Activated T-cell treated with anti-CD3 and anti-CD28 coated beads, Interleukin-2, amount 50 U/mL, for 72 hours (primary cell): ENCODE measurements at regions not wholly inside any gene's neighbourhood (a gene's known extent, or its start where the extent isn't known, plus 50 kb on each side); places are given as distances from the start of the nearest gene placed in this dataset.
"Not testable (repeated sequence)": the region's sequence is repeated elsewhere in the genome, so short reads cannot be mapped to it uniquely, and the experiment has no call there.

Experiments
- ATAC-seq, 2 donors: fragments of 150-1000 bp; cut with Tn5 transposase; replicated peaks in 1 of 2; 2 replicates each; pipeline ENCODE4 v1.10.0; 2021; ENCODE audit warnings: moderate library complexity in 2 of 2, mild to moderate bottlenecking in 1 of 2
- DNase-seq, 2 donors: peaks; one replicate each; pipeline ENCODE4 v3.0.0; 2021 to 2022; ENCODE audit warnings: mixed read lengths in 1 of 2
- H3K27ac Mint-ChIP-seq: one replicate; pipeline ENCODE4 v1.8.0; 2022; ENCODE audit warnings: mild to moderate bottlenecking, moderate library complexity, mixed read lengths
- H3K27me3 Mint-ChIP-seq: one replicate; pipeline ENCODE4 v1.8.0; 2022; ENCODE audit warnings: low read depth, mixed read lengths
- H3K36me3 Mint-ChIP-seq, 2 donors: one replicate each; pipeline ENCODE4 v1.8.0; 2022; ENCODE audit warnings: mixed read lengths in 2 of 2, mild to moderate bottlenecking in 1 of 2; ENCODE audit not compliant: insufficient read depth in 2 of 2
- H3K4me1 Mint-ChIP-seq: one replicate; pipeline ENCODE4 v1.8.0; 2022; ENCODE audit warnings: low read depth, mixed read lengths
- H3K4me3 Mint-ChIP-seq, 2 donors: one replicate each; pipeline ENCODE4 v1.8.0; 2022; ENCODE audit warnings: mild to moderate bottlenecking in 2 of 2, mixed read lengths in 2 of 2, moderate library complexity in 2 of 2
- H3K9me3 Mint-ChIP-seq, 2 donors: one replicate each; pipeline ENCODE4 v1.8.0; 2022; ENCODE audit warnings: mixed read lengths in 2 of 2

- Mint-ChIP-seq H3K27me3 (peaks cover 36% of the 10 kb centered on the region), H3K4me1 (no peaks in the 10 kb centered on the region), H3K9me3 (peaks cover 0 to 5% of the 10 kb centered on the region in 2 donors), H3K36me3 (no peaks in the 10 kb centered on the region), H3K4me3 (no peak overlapping the region), H3K27ac (no peak overlapping the region)
- no peak for ATAC-seq
- DNase-seq, result no peak
Observed at GRCh38 chr15:96165775-96166174, 164.7 kb upstream of the NR2F2 start.

GRCh38 chr15:96166223-96167200 lies 164.0 kb upstream of the NR2F2 start:
- no peak for DNase-seq
- ATAC-seq, result no peak
- Mint-ChIP-seq H3K36me3 (no peaks in the 10 kb centered on the region), H3K27me3 (peaks cover 31% of the 10 kb centered on the region), H3K9me3 (peaks cover 0 to 5% of the 10 kb centered on the region in 2 donors), H3K4me1 (no peaks in the 10 kb centered on the region), H3K27ac (no peak overlapping the region), H3K4me3 (no peak overlapping the region)

- not testable (repeated sequence) for H3K9me3 Mint-ChIP-seq, H3K4me3 Mint-ChIP-seq, DNase-seq, H3K27ac Mint-ChIP-seq, H3K4me1 Mint-ChIP-seq, ATAC-seq, H3K36me3 Mint-ChIP-seq
- H3K27me3 Mint-ChIP-seq, result peaks cover 31% of the 10 kb centered on the region
Observed at GRCh38 chr15:96170616-96170978, 159.9 kb upstream of the NR2F2 start.

- Mint-ChIP-seq H3K36me3 (no peaks in the 10 kb centered on the region), H3K27ac (no peak overlapping the region), H3K9me3 (peaks cover 0 to 5% of the 10 kb centered on the region in 2 donors), H3K27me3 (peaks cover 31% of the 10 kb centered on the region), H3K4me1 (no peaks in the 10 kb centered on the region), H3K4me3 (no peak overlapping the region)
- DNase-seq (no peak), ATAC-seq (no peak)
Observed at GRCh38 chr15:96170979-96171739, 159.3 kb upstream of the NR2F2 start.

- DNase-seq, result no peak
- peaks cover 0 to 5% of the 10 kb centered on the region in 2 donors for H3K9me3 Mint-ChIP-seq
- peaks cover 26% of the 10 kb centered on the region for H3K27me3 Mint-ChIP-seq
- no peak for ATAC-seq
- no peak overlapping the region for H3K4me3 Mint-ChIP-seq
- no peaks in the 10 kb centered on the region for H3K36me3 Mint-ChIP-seq
- H3K4me1 Mint-ChIP-seq, result no peaks in the 10 kb centered on the region
- no peak overlapping the region for H3K27ac Mint-ChIP-seq
Observed at GRCh38 chr15:96171853-96172296, 158.6 kb upstream of the NR2F2 start.

- ATAC-seq, result no peak
- Mint-ChIP-seq H3K27ac (no peak overlapping the region), H3K9me3 (peaks cover 0 to 5% of the 10 kb centered on the region in 2 donors), H3K4me1 (no peaks in the 10 kb centered on the region), H3K27me3 (peaks cover 21% of the 10 kb centered on the region), H3K36me3 (no peaks in the 10 kb centered on the region), H3K4me3 (no peak overlapping the region)
- no peak for DNase-seq
Observed at GRCh38 chr15:96172417-96172816, 158.1 kb upstream of the NR2F2 start.

- no peak for ATAC-seq
- DNase-seq, result no peak
- H3K4me1 Mint-ChIP-seq, result no peaks in the 10 kb centered on the region
- H3K4me3 Mint-ChIP-seq, result no peak overlapping the region
- peaks cover 18% of the 10 kb centered on the region for H3K27me3 Mint-ChIP-seq
- no peaks in the 10 kb centered on the region for H3K36me3 Mint-ChIP-seq
- H3K9me3 Mint-ChIP-seq, result peaks cover 0 to 2% of the 10 kb centered on the region in 2 donors
- no peak overlapping the region for H3K27ac Mint-ChIP-seq
Observed at GRCh38 chr15:96176831-96177230, 153.7 kb upstream of the NR2F2 start.

- no peak overlapping the region for H3K27ac Mint-ChIP-seq
Observed at GRCh38 chr15:96177279-96177678, 153.2 kb upstream of the NR2F2 start.

GRCh38 chr15:96180087-96180748 lies 150.3 kb upstream of the NR2F2 start:
- no peak overlapping the region for H3K4me3 Mint-ChIP-seq
- DNase-seq, result no peak
- peaks cover 0 to 2% of the 10 kb centered on the region in 2 donors for H3K9me3 Mint-ChIP-seq
- no peaks in the 10 kb centered on the region for H3K4me1 Mint-ChIP-seq
- ATAC-seq, result no peak
- H3K27ac Mint-ChIP-seq, result no peak overlapping the region
- no peaks in the 10 kb centered on the region for H3K36me3 Mint-ChIP-seq
- H3K27me3 Mint-ChIP-seq, result peaks cover 18% of the 10 kb centered on the region

More at GRCh38 chr15:96177279-96177678, 153.2 kb upstream of the NR2F2 start:
- DNase-seq (no peak), ATAC-seq (no peak)
- no peaks in the 10 kb centered on the region for H3K4me1 Mint-ChIP-seq
- peaks cover 0 to 2% of the 10 kb centered on the region in 2 donors for H3K9me3 Mint-ChIP-seq
- H3K4me3 Mint-ChIP-seq, result no peak overlapping the region
- no peaks in the 10 kb centered on the region for H3K36me3 Mint-ChIP-seq
- H3K27me3 Mint-ChIP-seq, result peaks cover 18% of the 10 kb centered on the region

- DNase-seq (no peak), ATAC-seq (no peak)
- Mint-ChIP-seq H3K27me3 (peaks cover 18% of the 10 kb centered on the region), H3K4me3 (no peak overlapping the region), H3K36me3 (no peaks in the 10 kb centered on the region), H3K4me1 (no peaks in the 10 kb centered on the region), H3K27ac (no peak overlapping the region), H3K9me3 (peaks cover under 1 to 2% of the 10 kb centered on the region in 2 donors)
Observed at GRCh38 chr15:96181217-96181616, 149.3 kb upstream of the NR2F2 start.

- H3K4me3 Mint-ChIP-seq, result no peak overlapping the region
- H3K36me3 Mint-ChIP-seq, result no peaks in the 10 kb centered on the region
- H3K27ac Mint-ChIP-seq, result no peak overlapping the region
- H3K4me1 Mint-ChIP-seq, result no peaks in the 10 kb centered on the region
- peaks cover 18% of the 10 kb centered on the region for H3K27me3 Mint-ChIP-seq
- ATAC-seq, result no peak
- peaks cover 1 to 2% of the 10 kb centered on the region in 2 donors for H3K9me3 Mint-ChIP-seq
- DNase-seq, result no peak
Observed at GRCh38 chr15:96181873-96182301, 148.6 kb upstream of the NR2F2 start.

- H3K4me3 Mint-ChIP-seq, result no peak overlapping the region
- no peak overlapping the region for H3K27ac Mint-ChIP-seq
- ATAC-seq (no peak), DNase-seq (no peak)
- no peaks in the 10 kb centered on the region for H3K36me3 Mint-ChIP-seq
- H3K9me3 Mint-ChIP-seq, result peaks cover 2 to 3% of the 10 kb centered on the region in 2 donors
- no peaks in the 10 kb centered on the region for H3K4me1 Mint-ChIP-seq
- peaks cover 18% of the 10 kb centered on the region for H3K27me3 Mint-ChIP-seq
Observed at GRCh38 chr15:96182736-96183513, 147.6 kb upstream of the NR2F2 start.
